ENCODE measurements at regions not wholly inside any gene's neighbourhood (a gene's known extent, or its start where the extent isn't known, plus 50 kb on each side); places are given as distances from the start of the nearest gene placed in this dataset.
A peak's percentile ranks its signal among the peaks of the same experiment; 100 is the strongest.

- Histone ChIP-seq H3K27me3 (ENCODE audit: control insufficient read depth, insufficient read depth, low read length) (no peaks in the 10 kb centered on the region), H3K36me3 (ENCODE audit: control insufficient read depth in 2 of 3, insufficient read depth in 3 of 3, low read length in 3 of 3) (no peaks in the 10 kb centered on the region), H3K9me3 (ENCODE audit: control insufficient read depth in 2 of 3, insufficient read depth in 1 of 3, low read length in 3 of 3) (no peaks in the 10 kb centered on the region), H3K27ac (ENCODE audit: low read depth in 2 of 2, low read length in 2 of 2) (no peak overlapping the region), H3K4me3 (ENCODE audit: low read length in 3 of 3) (no peak overlapping the region), H3K9ac (ENCODE audit: low read length in 3 of 3) (no peak overlapping the region), H3K4me1 (ENCODE audit: control insufficient read depth in 2 of 3, insufficient read depth in 2 of 3, low read depth in 1 of 3, low read length in 3 of 3) (no peaks in the 10 kb centered on the region)
- no peak for FAIRE-seq
- TF ChIP-seq CTCF (IDR thresholded peaks at IDR 0.05; ENCODE audit: borderline replicate concordance, extremely low read depth, insufficient read depth): no peak
- intact Hi-C loops (cut with DNase I): no loop called here
- peak in 2 of 5 donors; percentile 36 to 54 for DNase-seq
These were observed 521.3 kb downstream of the EFNA5 start for GRCh38 chr5:107149243-107150005.

- no peak overlapping the region for H3K9ac ChIP-seq (ENCODE audit: low read length in 3 of 3)
- no peak overlapping the region for H3K4me3 ChIP-seq (ENCODE audit: low read length in 3 of 3)
- intact Hi-C loops (cut with DNase I): no loop called here
- no peaks in the 10 kb centered on the region for H3K27me3 ChIP-seq (ENCODE audit: control insufficient read depth, insufficient read depth, low read length)
- no peak for TF ChIP-seq CTCF (IDR thresholded peaks at IDR 0.05; ENCODE audit: borderline replicate concordance, extremely low read depth, insufficient read depth)
- DNase-seq (peak in 1 of 5 donors; percentile 8), FAIRE-seq (no peak)
- no peak overlapping the region for H3K27ac ChIP-seq (ENCODE audit: low read depth in 2 of 2, low read length in 2 of 2)
- no peaks in the 10 kb centered on the region for H3K36me3 ChIP-seq (ENCODE audit: control insufficient read depth in 2 of 3, insufficient read depth in 3 of 3, low read length in 3 of 3)
- H3K4me1 ChIP-seq (ENCODE audit: control insufficient read depth in 2 of 3, insufficient read depth in 2 of 3, low read depth in 1 of 3, low read length in 3 of 3): no peaks in the 10 kb centered on the region
- no peaks in the 10 kb centered on the region for H3K9me3 ChIP-seq (ENCODE audit: control insufficient read depth in 2 of 3, insufficient read depth in 1 of 3, low read length in 3 of 3)
These were observed 523.1 kb downstream of the EFNA5 start for GRCh38 chr5:107147589-107147988.

- Histone ChIP-seq H3K27me3 (ENCODE audit: control insufficient read depth, insufficient read depth, low read length) (no peaks in the 10 kb centered on the region), H3K9ac (ENCODE audit: low read length in 3 of 3) (no peak overlapping the region), H3K4me3 (ENCODE audit: low read length in 3 of 3) (no peak overlapping the region), H3K27ac (ENCODE audit: low read depth in 2 of 2, low read length in 2 of 2) (no peak overlapping the region), H3K36me3 (ENCODE audit: control insufficient read depth in 2 of 3, insufficient read depth in 3 of 3, low read length in 3 of 3) (no peaks in the 10 kb centered on the region), H3K4me1 (ENCODE audit: control insufficient read depth in 2 of 3, insufficient read depth in 2 of 3, low read depth in 1 of 3, low read length in 3 of 3) (no peaks in the 10 kb centered on the region), H3K9me3 (ENCODE audit: control insufficient read depth in 2 of 3, insufficient read depth in 1 of 3, low read length in 3 of 3) (no peaks in the 10 kb centered on the region)
- TF ChIP-seq CTCF (IDR thresholded peaks at IDR 0.05; ENCODE audit: borderline replicate concordance, extremely low read depth, insufficient read depth): no peak
- FAIRE-seq (no peak), DNase-seq (peak in 3 of 5 donors; percentile 27 to 63 (median 47))
- intact Hi-C loops (cut with DNase I): no loop called here
These were observed 523.8 kb downstream of the EFNA5 start for GRCh38 chr5:107146901-107147300.
